PC-3 (cell line): ENCODE measurements at regions not wholly inside any gene's neighbourhood (a gene's known extent, or its start where the extent isn't known, plus 50 kb on each side); places are given as distances from the start of the nearest gene placed in this dataset.

ENCODE experiments used
- EZH2 ChIP-seq: fragments of 300-600 bp; sonication (generic); IDR thresholded peaks from one replicate; pipeline ENCODE4 v1.6.1; 2017; ENCODE audit warnings: antibody characterized with exemption, mild to moderate bottlenecking, low read length; ENCODE audit not compliant: unreplicated experiment
- TF ChIP-seq, protein P1 (sequence below): fragments of 300-600 bp; sonication (generic); conservative IDR thresholded peaks from 2 replicates; pipeline ENCODE4 v1.5.1; 2017; ENCODE audit warnings: antibody characterized with exemption, low read depth, mild to moderate bottlenecking, low read length

DNA sequence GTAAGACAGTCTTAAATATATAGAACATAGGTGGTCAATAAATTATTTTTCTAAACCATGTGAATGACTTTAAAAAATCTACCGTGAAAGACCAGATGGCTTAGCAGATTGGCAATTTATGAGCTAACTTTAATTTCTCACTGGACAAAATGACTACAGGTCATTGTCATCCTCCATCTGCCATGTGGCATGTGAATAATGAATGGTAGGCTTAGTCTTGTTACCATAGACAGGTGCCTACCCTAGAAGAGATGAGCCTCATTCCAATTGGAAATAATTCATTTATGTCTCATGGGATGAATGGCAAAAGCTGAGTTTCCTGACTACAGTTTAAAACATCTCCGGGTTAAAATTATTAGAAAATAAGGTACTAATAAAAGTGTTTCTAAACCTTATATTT is 1043.3 kb downstream of the FAT4 start:
- TF ChIP-seq, protein P1, sequence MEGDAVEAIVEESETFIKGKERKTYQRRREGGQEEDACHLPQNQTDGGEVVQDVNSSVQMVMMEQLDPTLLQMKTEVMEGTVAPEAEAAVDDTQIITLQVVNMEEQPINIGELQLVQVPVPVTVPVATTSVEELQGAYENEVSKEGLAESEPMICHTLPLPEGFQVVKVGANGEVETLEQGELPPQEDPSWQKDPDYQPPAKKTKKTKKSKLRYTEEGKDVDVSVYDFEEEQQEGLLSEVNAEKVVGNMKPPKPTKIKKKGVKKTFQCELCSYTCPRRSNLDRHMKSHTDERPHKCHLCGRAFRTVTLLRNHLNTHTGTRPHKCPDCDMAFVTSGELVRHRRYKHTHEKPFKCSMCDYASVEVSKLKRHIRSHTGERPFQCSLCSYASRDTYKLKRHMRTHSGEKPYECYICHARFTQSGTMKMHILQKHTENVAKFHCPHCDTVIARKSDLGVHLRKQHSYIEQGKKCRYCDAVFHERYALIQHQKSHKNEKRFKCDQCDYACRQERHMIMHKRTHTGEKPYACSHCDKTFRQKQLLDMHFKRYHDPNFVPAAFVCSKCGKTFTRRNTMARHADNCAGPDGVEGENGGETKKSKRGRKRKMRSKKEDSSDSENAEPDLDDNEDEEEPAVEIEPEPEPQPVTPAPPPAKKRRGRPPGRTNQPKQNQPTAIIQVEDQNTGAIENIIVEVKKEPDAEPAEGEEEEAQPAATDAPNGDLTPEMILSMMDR, result no peak
- no peak for TF ChIP-seq EZH2
